VCaP (cell line): ENCODE measurements at regions not wholly inside any gene's neighbourhood (a gene's known extent, or its start where the extent isn't known, plus 50 kb on each side); places are given as distances from the start of the nearest gene placed in this dataset.
A peak's percentile ranks its signal among the peaks of the same experiment; 100 is the strongest.

ENCODE experiments used
- H3K27ac ChIP-seq: fragments of 450-650 bp; 2 replicates; pipeline ENCODE4 v1.5.1; 2017
- TF ChIP-seq, protein P1 (sequence below): fragments of 450-650 bp; conservative IDR thresholded peaks from 2 replicates; pipeline ENCODE4 v1.5.1; 2017; ENCODE audit warnings: mild to moderate bottlenecking, moderate library complexity

DNA sequence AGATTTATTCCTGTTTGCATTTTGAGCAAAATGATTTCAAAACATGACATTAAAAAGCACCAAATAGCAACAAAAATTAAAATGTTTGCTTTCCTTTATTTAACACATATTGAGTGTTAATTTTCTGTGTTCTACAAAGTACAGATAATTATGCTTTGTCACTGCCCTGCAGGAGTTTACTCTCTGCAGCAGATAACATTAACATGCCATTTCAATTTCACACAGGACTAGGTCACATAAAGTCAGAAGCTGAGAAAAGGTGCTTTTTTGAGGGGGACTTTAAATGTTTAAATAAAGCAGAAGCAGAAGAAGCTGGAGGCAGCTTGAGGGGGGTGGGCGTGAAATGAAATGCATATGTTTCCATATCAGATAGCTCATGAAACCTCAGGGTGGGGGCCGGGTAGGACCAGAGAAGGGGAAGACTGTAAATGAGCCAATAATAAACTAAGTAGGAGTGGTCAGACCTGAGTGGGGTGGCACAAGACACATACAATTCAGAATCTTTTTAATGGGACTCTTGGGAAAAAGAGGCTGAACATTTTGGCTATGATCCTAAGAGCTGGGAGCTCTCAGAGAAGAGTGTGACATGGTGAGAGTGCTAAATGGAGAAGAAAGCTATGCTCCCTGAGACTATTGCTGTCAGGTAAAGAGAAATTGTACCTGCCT lies 387.5 kb downstream of the FAM170A start:
- H3K27ac ChIP-seq, result no peak overlapping the region
- TF ChIP-seq, protein P1, sequence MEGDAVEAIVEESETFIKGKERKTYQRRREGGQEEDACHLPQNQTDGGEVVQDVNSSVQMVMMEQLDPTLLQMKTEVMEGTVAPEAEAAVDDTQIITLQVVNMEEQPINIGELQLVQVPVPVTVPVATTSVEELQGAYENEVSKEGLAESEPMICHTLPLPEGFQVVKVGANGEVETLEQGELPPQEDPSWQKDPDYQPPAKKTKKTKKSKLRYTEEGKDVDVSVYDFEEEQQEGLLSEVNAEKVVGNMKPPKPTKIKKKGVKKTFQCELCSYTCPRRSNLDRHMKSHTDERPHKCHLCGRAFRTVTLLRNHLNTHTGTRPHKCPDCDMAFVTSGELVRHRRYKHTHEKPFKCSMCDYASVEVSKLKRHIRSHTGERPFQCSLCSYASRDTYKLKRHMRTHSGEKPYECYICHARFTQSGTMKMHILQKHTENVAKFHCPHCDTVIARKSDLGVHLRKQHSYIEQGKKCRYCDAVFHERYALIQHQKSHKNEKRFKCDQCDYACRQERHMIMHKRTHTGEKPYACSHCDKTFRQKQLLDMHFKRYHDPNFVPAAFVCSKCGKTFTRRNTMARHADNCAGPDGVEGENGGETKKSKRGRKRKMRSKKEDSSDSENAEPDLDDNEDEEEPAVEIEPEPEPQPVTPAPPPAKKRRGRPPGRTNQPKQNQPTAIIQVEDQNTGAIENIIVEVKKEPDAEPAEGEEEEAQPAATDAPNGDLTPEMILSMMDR, result no peak

DNA sequence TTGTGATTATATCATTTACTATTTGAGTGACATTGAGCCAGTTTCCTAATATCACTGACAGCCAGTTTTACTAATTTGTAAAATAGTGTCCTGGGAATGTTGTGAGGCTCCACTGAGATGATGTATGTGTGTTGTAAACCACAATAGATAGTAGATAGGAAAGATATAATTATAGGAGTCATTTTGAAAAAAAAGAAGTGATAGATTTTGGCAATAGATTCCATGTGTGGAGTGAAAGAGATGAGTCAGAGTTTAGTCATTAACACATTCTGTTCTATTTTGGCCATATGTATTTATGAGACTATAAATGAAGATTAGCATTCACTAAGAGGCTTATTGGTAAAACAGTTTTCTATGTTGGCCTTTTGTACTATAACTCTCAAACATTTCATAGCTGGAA lies 388.2 kb downstream of the FAM170A start:
- no peak overlapping the region for H3K27ac ChIP-seq
- TF ChIP-seq, protein P1, result no peak

DNA sequence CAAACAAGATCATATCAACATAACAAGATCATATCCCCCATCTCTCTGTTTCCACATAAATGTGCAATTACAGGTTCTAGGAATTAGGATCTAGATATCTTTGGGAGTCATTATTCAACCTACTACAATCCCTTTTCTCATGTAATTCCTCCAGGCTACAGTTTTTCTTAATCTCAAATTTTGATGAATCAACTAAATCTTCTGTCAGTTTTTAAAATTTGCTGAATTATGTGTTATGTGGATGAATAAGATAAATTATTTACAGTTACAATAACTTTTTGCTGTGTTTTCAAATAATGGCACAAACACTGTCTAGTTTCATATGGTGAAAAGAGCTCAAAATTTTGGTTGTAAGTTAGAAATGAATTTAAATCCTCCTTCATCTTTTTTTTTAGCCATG lies 405.8 kb downstream of the FAM170A start:
- no peak overlapping the region for H3K27ac ChIP-seq
- TF ChIP-seq, protein P1, result no peak

DNA sequence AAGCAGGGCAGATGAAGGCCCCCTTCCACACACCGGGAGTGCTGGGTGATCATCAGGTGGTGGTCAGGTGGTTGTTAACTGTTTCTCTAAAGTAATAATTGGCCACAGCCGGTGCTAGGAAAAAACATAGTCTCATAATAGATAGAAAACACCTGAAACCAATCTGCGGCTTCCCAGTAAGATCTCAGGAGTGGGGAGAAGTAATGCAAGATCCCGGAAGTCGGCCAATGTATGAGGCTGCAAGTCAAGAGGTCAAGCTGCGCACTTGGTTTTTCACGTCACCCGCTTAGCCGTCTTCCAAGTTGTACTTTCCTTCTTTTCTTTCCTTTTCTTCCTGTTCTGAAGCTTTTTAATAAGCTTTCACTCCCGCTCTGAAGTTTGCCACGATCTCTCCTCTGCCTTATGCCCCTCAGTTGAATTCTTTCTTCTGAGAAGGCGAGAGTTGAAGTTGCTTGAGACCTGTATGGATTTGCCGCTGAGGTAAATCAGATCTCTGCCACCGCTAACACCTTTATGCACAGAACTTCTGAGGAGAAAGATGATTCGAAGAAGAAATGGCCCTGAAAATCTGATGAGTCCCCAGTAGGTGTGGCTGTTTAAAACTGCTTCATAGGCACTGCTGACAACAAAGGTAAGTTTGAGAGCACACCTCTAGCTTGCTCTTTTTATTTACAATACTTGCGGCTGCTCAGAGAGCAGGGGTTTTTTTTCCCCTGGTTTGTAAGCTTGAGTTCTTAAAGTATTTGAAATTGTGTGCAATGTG lies 406.6 kb downstream of the FAM170A start:
- H3K27ac ChIP-seq, result peak overlapping the region; percentile 33; the same call in 1 of the 2 replicates
- TF ChIP-seq, protein P1, result no peak

DNA sequence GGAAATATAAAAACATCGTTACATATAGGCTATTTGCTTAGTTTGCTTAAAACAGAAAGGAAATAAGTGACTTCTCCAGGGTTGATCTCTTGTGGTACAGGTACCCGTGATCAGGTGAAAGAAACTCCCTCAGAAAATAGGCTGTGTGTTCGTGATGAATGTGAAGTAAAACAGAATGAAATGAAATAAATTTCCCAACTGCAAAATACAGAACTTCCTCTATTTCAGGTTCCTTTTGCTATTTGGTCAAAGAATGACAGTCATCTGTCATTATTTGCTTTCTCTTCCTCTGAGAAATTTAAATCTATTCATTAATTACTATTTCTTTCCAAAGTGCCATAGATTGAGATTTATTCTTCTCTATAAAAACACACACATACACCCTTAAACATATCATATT lies 408.1 kb downstream of the FAM170A start:
- TF ChIP-seq, protein P1, result no peak
- peak overlapping the region; percentile 33; the same call in 1 of the 2 replicates for H3K27ac ChIP-seq

DNA sequence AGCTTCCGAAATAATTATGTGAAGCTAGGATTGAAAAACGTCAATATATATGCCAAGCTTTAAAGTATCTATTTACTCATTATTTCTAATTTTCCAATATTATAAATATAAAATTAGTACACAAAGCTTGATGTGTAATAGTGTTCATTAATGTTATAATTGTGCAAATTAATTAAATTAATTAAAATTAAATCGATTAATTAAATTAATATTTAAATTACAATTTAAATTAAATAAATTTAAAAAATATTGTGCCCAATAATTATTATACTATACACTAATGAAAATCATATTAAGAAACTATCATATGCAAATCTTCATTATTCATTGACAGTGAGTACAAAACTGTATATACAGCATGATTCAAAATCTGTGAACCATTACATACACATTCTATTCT lies 409.8 kb downstream of the FAM170A start:
- no peak overlapping the region for H3K27ac ChIP-seq
- TF ChIP-seq, protein P1, result no peak

DNA sequence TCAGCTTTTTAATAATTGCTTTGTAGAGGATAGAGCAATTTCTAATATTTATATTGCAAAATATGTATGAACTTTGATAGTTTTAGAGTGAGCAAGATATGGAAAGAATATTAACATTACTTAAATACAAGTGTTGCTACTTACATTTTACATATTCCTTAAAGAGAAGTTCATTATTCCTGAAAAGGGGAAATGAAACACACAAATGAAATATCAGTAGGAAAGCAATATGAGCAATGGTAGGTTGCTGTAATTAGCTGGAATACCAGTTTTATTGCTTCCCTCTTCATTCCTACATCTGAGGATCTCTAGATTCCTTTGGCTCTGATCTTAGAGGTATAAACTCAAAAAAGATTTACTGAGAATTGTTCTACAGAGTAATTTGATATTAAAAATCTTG lies 414.1 kb downstream of the FAM170A start:
- TF ChIP-seq, protein P1, result no peak
- H3K27ac ChIP-seq, result no peak overlapping the region
